IPS-20b (cell line): ENCODE measurements at regions not wholly inside any gene's neighbourhood (a gene's known extent, or its start where the extent isn't known, plus 50 kb on each side); places are given as distances from the start of the nearest gene placed in this dataset.

ENCODE experiments used
- H3K27ac ChIP-seq: one replicate; pipeline ENCODE4 v1.5.1; 2013; ENCODE audit warnings: low read length
- H3K27me3 ChIP-seq: 2 replicates; pipeline ENCODE4 v1.6.1; 2013; ENCODE audit warnings: mild to moderate bottlenecking, low read length, inconsistent platforms; ENCODE audit not compliant: insufficient read depth
- H3K36me3 ChIP-seq: 2 replicates; pipeline ENCODE4 v1.6.1; 2013; ENCODE audit warnings: low read depth, mild to moderate bottlenecking, inconsistent platforms, low read length, moderate library complexity; ENCODE audit not compliant: insufficient read depth
- H3K4me1 ChIP-seq: 2 replicates; pipeline ENCODE4 v1.6.1; 2013; ENCODE audit warnings: mild to moderate bottlenecking, control low read depth, inconsistent platforms, low read length, moderate library complexity; ENCODE audit not compliant: insufficient read depth
- H3K4me3 ChIP-seq: 2 replicates; pipeline ENCODE4 v1.5.1; 2013; ENCODE audit warnings: mild to moderate bottlenecking, low read length, inconsistent platforms
- H3K9ac ChIP-seq: 2 replicates; pipeline ENCODE4 v1.6.1; 2013; ENCODE audit warnings: low read depth, mild to moderate bottlenecking, inconsistent platforms, low read length, moderate library complexity
- H3K9me3 ChIP-seq: 2 replicates; pipeline ENCODE4 v1.6.1; 2013; ENCODE audit warnings: mild to moderate bottlenecking, low read depth, low read length, inconsistent platforms; ENCODE audit not compliant: insufficient read depth

- H3K27ac ChIP-seq: no peak overlapping the region
- no peaks in the 10 kb centered on the region for H3K4me1 ChIP-seq
- no peak overlapping the region for H3K4me3 ChIP-seq
- no peaks in the 10 kb centered on the region for H3K36me3 ChIP-seq
- H3K27me3 ChIP-seq: no peaks in the 10 kb centered on the region
- H3K9ac ChIP-seq: no peak overlapping the region
- H3K9me3 ChIP-seq: no peaks in the 10 kb centered on the region
Measured at GRCh38 chr6:12385316-12385715, 95.2 kb downstream of the EDN1 start.

DNA sequence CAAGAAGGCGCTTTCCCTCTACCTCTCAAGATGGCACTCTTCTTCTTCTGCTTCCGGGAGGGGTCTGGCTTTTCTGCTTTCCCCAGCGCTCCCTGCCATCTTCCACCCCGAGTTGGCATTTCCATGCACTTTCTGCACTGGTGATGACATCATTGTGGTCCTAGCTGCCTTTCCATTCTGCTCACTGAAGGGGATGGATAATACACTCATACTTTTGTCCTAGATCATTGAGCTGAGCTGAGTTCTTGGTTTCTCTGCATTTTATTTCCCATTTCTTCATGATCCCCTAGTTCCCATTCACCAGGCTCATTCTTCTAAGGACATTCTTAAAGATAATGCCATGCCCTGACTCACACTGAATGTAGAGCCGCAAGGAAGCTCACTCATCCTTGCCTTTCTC lies 96.7 kb downstream of the EDN1 start:
- Histone ChIP-seq H3K27ac (no peak overlapping the region), H3K36me3 (no peaks in the 10 kb centered on the region), H3K4me1 (no peaks in the 10 kb centered on the region), H3K9ac (no peak overlapping the region), H3K9me3 (no peaks in the 10 kb centered on the region), H3K27me3 (no peaks in the 10 kb centered on the region), H3K4me3 (no peak overlapping the region)

GRCh38 chr6:12391472-12391871 lies 101.3 kb downstream of the EDN1 start:
- H3K4me3 ChIP-seq: no peak overlapping the region
- no peaks in the 10 kb centered on the region for H3K36me3 ChIP-seq
- H3K27ac ChIP-seq: no peak overlapping the region
- H3K9ac ChIP-seq: no peak overlapping the region
- H3K27me3 ChIP-seq: no peaks in the 10 kb centered on the region
- peaks cover 5% of the 10 kb centered on the region; the same call in 1 of the 2 replicates for H3K4me1 ChIP-seq
- H3K9me3 ChIP-seq: no peaks in the 10 kb centered on the region

GRCh38 chr6:12392490-12392889 lies 102.3 kb downstream of the EDN1 start:
- Histone ChIP-seq H3K36me3 (no peaks in the 10 kb centered on the region), H3K4me3 (no peak overlapping the region), H3K4me1 (peaks cover 5% of the 10 kb centered on the region; the same call in 1 of the 2 replicates), H3K9me3 (no peaks in the 10 kb centered on the region), H3K9ac (no peak overlapping the region), H3K27ac (no peak overlapping the region), H3K27me3 (no peaks in the 10 kb centered on the region)

GRCh38 chr6:12393100-12393499 lies 102.9 kb downstream of the EDN1 start:
- Histone ChIP-seq H3K4me3 (no peak overlapping the region), H3K9me3 (no peaks in the 10 kb centered on the region), H3K27ac (no peak overlapping the region), H3K36me3 (no peaks in the 10 kb centered on the region), H3K27me3 (no peaks in the 10 kb centered on the region), H3K9ac (no peak overlapping the region), H3K4me1 (peaks cover 5% of the 10 kb centered on the region; the same call in 1 of the 2 replicates)

DNA sequence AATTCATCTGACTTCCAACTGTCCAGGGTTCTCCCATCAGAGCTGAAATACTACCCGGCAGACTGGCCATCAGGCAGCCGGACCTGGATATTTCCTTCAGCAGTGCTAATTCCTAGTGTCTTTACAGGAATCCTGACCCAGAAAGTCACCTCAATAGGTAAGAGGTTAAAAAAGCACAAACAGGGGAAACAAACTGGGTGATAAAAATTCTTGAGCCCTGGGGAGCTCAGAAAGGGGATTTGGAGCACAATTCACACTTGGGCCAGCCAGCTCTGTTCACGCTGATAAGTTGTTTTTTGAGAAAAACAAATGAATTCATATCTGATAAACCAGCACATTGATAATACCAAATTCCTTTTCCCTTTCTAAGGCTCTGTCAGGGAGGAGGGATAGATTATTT lies 104.0 kb downstream of the EDN1 start:
- Histone ChIP-seq H3K27me3 (no peaks in the 10 kb centered on the region), H3K9me3 (no peaks in the 10 kb centered on the region), H3K4me1 (peaks cover 5% of the 10 kb centered on the region; the same call in 1 of the 2 replicates), H3K36me3 (no peaks in the 10 kb centered on the region), H3K9ac (no peak overlapping the region), H3K27ac (no peak overlapping the region), H3K4me3 (no peak overlapping the region)

- H3K9me3 ChIP-seq: no peaks in the 10 kb centered on the region
- peaks cover 5% of the 10 kb centered on the region; the same call in 1 of the 2 replicates for H3K4me1 ChIP-seq
- H3K27me3 ChIP-seq: no peaks in the 10 kb centered on the region
- no peaks in the 10 kb centered on the region for H3K36me3 ChIP-seq
- no peak overlapping the region for H3K27ac ChIP-seq
- no peak overlapping the region for H3K4me3 ChIP-seq
- H3K9ac ChIP-seq: no peak overlapping the region
Measured at GRCh38 chr6:12395898-12396297, 105.7 kb downstream of the EDN1 start.

DNA sequence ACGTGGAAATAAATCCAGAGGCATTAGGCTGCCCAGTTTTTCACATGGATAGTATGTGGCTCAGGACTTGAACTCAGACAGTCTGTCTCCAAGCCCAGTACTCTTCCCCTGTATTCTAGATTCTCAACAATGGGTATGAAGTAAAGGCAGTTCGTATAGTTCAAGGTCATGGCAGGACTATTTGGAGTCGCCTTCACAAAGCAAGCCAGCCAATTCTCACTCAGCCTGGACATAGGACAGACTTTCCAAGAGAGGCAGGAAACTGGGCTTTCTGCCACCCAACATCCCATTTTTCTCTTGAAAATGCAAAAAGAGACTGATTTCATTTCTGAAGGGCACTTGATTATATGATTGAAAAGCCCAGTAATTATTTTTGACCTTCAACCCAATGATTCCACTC lies 111.0 kb downstream of the EDN1 start:
- Histone ChIP-seq H3K36me3 (no peaks in the 10 kb centered on the region), H3K27me3 (no peaks in the 10 kb centered on the region), H3K9ac (no peak overlapping the region), H3K4me3 (no peak overlapping the region), H3K4me1 (peaks cover 3% of the 10 kb centered on the region; the same call in 1 of the 2 replicates), H3K9me3 (no peaks in the 10 kb centered on the region), H3K27ac (no peak overlapping the region)

DNA sequence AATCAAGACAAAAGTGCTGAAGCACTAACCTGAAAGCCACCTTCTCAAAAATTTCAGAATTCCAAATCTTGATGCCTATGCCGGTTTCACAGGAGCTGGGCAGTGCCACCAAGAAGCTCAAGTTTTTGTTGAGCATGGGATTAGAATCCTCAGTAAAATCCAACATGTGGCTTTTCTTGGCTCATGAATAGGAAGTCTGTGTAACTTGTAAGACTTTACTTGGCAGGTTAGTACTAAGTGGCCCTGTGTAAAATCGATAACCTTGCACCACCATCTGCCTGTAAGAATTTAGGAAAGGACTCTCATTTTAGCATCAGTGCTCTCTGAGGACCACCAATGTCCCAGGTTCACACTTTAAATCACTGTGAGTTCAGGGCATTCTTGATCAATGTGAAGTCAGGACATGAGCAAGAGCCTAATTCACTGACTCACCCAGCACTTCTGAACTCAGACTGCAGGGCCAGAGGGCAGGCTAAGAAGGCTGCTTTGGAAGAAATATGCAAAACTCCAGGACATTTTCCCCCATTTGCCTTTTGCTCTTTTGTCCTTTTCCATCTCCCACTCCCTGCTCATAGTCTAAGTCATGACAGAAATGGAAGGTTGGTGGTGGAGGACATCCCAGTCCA lies 113.2 kb downstream of the EDN1 start:
- Histone ChIP-seq H3K4me3 (no peak overlapping the region), H3K36me3 (no peaks in the 10 kb centered on the region), H3K9ac (no peak overlapping the region), H3K27ac (no peak overlapping the region), H3K9me3 (no peaks in the 10 kb centered on the region), H3K27me3 (no peaks in the 10 kb centered on the region), H3K4me1 (peaks cover 3% of the 10 kb centered on the region; the same call in 1 of the 2 replicates)

DNA sequence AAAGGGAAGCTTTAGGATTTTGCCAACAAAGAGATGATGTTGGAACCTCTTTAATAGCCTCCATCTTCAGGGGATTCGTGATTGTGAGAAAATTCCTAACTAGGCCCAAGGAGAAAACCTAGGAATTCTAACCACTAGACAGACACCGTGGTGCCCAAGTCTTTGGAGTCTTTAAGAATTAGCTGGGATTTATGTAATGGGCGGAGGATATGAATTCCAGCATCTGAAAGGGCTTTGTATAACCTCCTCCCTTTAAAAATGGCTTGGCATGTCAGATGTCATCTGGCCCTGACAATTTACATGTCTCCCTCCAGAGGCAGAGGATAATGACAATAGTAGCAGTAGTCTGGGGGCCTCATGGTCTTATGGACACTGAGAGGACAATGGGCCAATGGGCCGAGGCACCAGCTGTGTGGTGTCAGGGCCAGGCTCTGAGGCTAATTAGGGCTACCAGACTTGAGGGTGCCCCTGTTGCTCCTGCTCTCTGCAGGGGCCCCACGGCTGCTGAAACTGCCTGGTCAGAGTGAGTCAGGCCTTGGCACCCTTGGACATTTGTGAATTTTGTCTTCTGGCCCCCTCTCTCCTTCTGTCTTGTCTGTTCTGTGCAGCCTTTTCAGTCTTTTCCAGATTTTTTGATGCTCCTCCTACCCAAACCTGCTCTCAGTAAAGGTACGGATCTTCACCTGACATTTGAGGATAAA lies 113.9 kb downstream of the EDN1 start:
- Histone ChIP-seq H3K9ac (no peak overlapping the region), H3K4me3 (no peak overlapping the region), H3K36me3 (no peaks in the 10 kb centered on the region), H3K27me3 (no peaks in the 10 kb centered on the region), H3K9me3 (no peaks in the 10 kb centered on the region), H3K27ac (no peak overlapping the region), H3K4me1 (peaks cover 3% of the 10 kb centered on the region; the same call in 1 of the 2 replicates)

DNA sequence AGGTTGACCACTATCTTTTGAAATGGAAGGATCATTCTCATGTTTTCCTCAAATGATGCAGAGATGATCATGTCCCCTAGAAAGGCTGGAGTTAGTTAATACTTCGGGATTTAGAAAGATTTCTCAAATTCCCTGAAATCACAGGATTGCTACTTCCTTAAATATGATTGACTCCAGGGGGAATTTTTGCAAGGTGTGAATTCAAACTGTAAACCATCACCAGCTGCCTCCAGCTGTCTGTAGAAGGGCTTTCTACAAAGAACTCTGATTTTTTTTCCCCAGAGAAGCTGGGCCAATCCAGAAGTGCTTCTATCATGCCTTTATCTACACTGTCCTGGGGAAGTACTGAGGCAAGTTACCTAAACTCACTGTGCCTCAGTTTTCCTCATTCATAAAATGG lies 114.5 kb downstream of the EDN1 start:
- no peaks in the 10 kb centered on the region for H3K36me3 ChIP-seq
- H3K4me3 ChIP-seq: no peak overlapping the region
- H3K27ac ChIP-seq: no peak overlapping the region
- no peaks in the 10 kb centered on the region for H3K27me3 ChIP-seq
- H3K4me1 ChIP-seq: peaks cover 3% of the 10 kb centered on the region; the same call in 1 of the 2 replicates
- no peaks in the 10 kb centered on the region for H3K9me3 ChIP-seq
- H3K9ac ChIP-seq: no peak overlapping the region

DNA sequence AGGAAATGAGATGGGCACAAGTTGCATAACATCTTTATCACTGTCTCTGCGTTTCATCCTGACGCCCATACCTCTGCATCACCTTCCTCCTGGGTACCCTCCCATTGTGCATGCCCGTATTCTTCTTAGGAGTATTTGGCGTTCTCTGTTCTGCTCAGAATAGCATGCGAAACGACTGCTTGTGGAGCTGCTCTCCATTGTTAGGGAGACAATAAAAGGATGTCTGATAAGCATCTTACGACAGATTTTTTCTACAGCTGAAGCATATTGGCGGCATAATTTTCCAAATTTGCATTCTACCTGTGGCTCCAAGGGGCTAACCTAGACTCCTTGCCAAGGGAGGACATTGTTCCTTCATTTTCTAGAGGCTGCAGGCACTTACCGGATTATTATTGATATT lies 118.6 kb downstream of the EDN1 start:
- no peak overlapping the region for H3K4me3 ChIP-seq
- H3K9me3 ChIP-seq: no peaks in the 10 kb centered on the region
- H3K27me3 ChIP-seq: no peaks in the 10 kb centered on the region
- H3K27ac ChIP-seq: no peak overlapping the region
- H3K36me3 ChIP-seq: no peaks in the 10 kb centered on the region
- no peak overlapping the region for H3K9ac ChIP-seq
- peaks cover 3% of the 10 kb centered on the region; the same call in 1 of the 2 replicates for H3K4me1 ChIP-seq
